GM12875 (cell line): ENCODE measurements at regions not wholly inside any gene's neighbourhood (a gene's known extent, or its start where the extent isn't known, plus 50 kb on each side); places are given as distances from the start of the nearest gene placed in this dataset.

Experiments
- H3K4me3 ChIP-seq: one replicate; pipeline ENCODE4 v1.5.1; 2011; ENCODE audit warnings: low read depth, low read length, control low read depth
- TF ChIP-seq, protein P1 (sequence below): IDR thresholded peaks from 2 replicates; pipeline ENCODE4 v1.5.1; 2011; ENCODE audit warnings: low read depth, mild to moderate bottlenecking, control low read depth, inconsistent platforms, low read length, moderate library complexity, borderline replicate concordance; ENCODE audit not compliant: insufficient read depth

DNA sequence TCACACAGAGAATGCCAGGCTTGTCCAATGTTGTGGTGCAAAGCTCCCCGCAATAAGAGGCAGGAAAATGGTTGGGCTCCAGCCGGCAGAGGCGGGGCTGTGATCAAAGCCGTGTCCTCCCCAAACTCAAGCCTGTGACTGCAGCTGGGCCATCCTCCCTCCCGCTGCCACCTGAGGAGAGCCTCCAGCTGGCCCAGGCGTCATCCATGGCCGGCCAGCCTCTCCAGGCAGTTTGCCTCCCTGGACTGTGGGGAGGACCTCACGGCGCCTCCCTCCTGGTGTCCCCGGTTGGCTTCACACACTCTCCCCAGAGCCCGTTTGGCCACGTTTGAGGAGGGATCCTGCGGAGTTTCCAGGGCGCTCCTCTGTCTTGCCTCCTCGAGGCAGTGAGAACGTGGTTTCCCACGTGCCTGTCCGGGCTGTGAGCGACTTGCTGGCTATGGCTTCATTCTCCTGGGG lies 134.1 kb downstream of the IRF8 start:
- H3K4me3 ChIP-seq, result no peak overlapping the region
- TF ChIP-seq, protein P1, sequence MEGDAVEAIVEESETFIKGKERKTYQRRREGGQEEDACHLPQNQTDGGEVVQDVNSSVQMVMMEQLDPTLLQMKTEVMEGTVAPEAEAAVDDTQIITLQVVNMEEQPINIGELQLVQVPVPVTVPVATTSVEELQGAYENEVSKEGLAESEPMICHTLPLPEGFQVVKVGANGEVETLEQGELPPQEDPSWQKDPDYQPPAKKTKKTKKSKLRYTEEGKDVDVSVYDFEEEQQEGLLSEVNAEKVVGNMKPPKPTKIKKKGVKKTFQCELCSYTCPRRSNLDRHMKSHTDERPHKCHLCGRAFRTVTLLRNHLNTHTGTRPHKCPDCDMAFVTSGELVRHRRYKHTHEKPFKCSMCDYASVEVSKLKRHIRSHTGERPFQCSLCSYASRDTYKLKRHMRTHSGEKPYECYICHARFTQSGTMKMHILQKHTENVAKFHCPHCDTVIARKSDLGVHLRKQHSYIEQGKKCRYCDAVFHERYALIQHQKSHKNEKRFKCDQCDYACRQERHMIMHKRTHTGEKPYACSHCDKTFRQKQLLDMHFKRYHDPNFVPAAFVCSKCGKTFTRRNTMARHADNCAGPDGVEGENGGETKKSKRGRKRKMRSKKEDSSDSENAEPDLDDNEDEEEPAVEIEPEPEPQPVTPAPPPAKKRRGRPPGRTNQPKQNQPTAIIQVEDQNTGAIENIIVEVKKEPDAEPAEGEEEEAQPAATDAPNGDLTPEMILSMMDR, result no peak

DNA sequence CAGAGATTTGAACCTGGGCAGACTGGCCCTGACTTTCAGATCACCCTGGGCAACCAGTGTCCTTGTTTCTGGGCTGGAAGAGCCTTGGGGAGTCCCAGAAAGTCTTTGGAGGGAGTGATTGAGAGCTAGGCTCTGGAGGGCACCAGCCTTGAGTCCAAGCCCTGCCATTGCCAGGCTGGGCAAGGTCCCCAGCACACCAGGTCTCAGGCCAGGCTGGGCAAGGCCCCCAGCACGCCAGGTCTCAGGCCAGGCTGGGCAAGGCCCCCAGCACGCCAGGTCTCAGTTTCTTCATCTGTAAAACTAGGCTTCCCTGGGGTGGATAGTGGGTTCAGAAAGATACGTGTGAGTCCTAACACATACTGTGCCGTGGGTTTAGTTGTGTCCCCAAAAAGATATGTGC lies 135.0 kb downstream of the IRF8 start:
- no peak overlapping the region for H3K4me3 ChIP-seq
- TF ChIP-seq, protein P1, result no peak

DNA sequence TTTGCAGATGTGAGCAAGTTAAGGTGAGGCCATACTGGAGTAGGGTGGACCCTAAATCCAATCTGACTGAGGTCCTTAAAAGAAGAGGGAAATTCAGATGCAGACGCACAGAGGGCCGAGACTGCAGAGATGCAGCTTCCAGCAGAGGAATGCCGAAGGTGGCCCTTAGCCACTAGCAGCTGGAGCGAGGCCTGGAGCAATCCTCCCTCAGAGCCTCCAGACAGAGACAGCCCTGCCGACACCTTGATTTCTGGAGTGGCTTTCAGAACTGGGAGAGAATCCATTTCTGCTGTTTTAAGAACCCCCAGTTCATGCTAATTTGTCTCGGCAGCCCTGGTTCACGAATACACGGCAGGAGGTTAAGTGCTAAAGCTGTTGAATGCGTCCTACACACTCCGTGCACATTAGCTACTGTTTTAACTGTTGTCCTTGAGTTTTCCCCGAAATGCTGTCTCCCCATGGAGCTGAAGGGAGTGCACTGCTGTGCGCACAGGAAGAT lies 135.5 kb downstream of the IRF8 start:
- H3K4me3 ChIP-seq, result no peak overlapping the region
- TF ChIP-seq, protein P1, result no peak

DNA sequence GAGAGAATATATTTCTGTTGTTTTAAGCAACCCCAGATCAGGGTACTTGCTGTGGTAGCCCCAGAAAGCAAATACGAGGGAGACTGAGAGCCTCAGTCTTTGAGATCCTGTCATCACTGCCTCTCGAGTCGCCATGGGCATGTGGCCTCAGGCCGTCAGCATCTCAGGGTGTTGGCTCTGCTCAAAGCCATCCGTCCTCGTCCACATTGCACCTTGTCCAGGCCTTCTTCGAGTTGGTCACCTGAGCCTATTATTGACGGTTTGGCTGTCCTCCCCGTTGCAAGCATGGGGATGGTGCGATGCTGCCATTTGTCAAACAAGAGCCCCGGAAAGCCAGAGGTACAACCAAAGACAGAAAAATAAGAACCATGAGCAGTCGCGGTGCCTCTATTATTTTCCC lies 136.9 kb downstream of the IRF8 start:
- no peak overlapping the region for H3K4me3 ChIP-seq
- TF ChIP-seq, protein P1, result no peak

DNA sequence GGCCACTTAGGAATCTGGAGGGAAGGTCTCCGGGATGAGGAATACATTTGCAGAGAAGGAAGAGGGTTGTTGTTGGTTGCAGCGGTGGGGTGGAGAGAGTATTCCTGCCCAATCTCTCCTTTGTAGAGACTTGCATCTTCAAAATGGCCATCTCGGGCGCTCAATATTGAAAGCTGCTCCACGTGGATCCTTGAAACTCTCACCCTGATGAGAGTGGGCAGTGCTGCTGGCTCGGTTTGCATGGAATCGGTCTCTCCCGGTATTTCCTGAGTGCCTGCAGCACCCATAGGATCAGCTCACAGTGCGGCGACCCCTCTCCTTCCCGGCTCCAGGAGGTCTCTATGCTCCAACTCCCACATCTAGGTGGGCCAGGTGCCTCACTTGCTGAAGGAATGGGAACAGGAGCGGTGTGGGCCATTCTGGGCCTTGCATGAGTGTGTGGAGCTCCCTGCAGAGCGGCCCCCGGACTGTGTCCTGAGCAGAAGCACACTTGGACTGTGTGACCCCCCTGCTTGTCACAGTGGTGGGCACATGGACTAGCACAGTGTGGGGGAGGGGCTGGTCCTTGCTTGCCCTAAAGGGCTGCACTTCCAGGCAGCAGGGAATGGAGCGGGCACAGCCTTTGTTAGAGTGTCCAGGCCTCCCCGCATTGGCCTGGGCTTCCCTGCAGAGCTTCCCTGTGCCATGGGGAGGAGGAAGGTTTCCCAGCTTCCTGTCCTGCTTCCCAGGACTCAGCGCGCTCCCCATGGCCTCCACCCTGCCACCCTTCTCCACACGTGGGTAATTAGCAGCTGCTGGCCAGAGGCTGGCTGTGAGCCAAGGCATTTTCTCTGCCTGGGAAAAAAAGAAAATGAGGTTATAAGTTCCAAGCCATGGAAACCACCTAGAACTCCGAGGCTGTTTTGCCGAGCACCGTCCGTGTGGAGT lies 139.3 kb downstream of the IRF8 start:
- H3K4me3 ChIP-seq, result no peak overlapping the region
- TF ChIP-seq, protein P1, result no peak

DNA sequence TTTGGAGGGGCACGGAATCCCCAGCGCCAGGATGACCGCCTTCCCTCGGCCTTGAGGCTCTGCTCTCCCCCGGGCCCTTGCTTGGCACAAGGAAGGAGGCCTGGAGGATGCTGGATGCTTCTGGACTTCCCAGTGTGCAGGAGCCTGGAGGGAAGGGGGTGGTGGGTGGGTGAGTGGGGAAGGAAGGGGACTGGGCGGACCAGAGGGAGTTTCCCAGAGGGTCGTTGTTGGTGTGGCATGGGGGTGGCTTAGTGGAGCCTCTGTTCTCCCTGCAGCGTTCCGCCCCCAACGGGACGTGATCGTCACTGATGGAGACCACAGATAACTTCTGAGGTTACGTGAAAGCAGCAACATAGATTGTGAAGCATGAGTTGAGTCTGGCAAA lies 140.0 kb downstream of the IRF8 start:
- no peak overlapping the region for H3K4me3 ChIP-seq
- TF ChIP-seq, protein P1, result no peak

DNA sequence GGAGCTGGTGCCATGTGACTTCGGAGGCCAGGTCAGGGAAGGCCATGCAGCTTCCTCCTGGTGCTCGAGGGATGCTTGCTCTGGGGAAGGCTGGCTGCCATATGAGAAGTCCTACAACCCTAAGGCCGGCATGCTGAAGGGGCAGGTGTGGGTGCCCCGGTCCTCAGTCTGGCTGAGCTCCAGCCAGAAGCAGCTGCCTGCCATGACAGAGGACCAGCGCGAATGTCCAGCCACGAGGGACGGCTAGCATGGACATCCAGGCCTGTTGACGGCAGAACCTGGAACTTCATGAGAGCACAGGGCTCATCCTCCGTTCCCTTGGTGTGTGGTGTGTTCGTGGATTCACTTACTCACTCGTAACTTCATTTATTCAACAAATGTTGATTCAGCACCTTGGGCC lies 140.6 kb downstream of the IRF8 start:
- no peak overlapping the region for H3K4me3 ChIP-seq
- TF ChIP-seq, protein P1, result no peak
